ENCODE measurements at regions not wholly inside any gene's neighbourhood (a gene's known extent, or its start where the extent isn't known, plus 50 kb on each side); places are given as distances from the start of the nearest gene placed in this dataset.

GRCh38 chr21:16983420-16983819 is 529.4 kb upstream of the CXADR start:
- TF ChIP-seq, protein P1, sequence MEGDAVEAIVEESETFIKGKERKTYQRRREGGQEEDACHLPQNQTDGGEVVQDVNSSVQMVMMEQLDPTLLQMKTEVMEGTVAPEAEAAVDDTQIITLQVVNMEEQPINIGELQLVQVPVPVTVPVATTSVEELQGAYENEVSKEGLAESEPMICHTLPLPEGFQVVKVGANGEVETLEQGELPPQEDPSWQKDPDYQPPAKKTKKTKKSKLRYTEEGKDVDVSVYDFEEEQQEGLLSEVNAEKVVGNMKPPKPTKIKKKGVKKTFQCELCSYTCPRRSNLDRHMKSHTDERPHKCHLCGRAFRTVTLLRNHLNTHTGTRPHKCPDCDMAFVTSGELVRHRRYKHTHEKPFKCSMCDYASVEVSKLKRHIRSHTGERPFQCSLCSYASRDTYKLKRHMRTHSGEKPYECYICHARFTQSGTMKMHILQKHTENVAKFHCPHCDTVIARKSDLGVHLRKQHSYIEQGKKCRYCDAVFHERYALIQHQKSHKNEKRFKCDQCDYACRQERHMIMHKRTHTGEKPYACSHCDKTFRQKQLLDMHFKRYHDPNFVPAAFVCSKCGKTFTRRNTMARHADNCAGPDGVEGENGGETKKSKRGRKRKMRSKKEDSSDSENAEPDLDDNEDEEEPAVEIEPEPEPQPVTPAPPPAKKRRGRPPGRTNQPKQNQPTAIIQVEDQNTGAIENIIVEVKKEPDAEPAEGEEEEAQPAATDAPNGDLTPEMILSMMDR (IDR thresholded peaks at IDR 0.05; ENCODE audit: insufficient read depth in 1 of 2, low read depth in 1 of 2, low read length in 1 of 2, severe bottlenecking in 1 of 2, unreplicated experiment in 1 of 2): no peak
- Histone ChIP-seq H3K9me3 (no peaks in the 10 kb centered on the region), H3K36me3 (ENCODE audit: control insufficient read depth, insufficient read depth, low read length) (no peaks in the 10 kb centered on the region), H3K4me1 (no peaks in the 10 kb centered on the region), H3K4me3 (ENCODE audit: low read depth, low read length) (no peak overlapping the region), H3K27me3 (replicated peaks; ENCODE audit: control insufficient read depth, insufficient read depth, low read length) (no peaks in the 10 kb centered on the region)
- no TSS peak for BruUV-seq (replicated peaks)
- H3K27me3 Mint-ChIP-seq (ENCODE audit: insufficient read depth, unreplicated experiment): no peaks in the 10 kb centered on the region
- ChIA-PET POLR2A (no interaction called here), CTCF (no interaction called here)
- H3K36me3 Mint-ChIP-seq (ENCODE audit: insufficient read depth, unreplicated experiment): no peaks in the 10 kb centered on the region
- no peak for DNase-seq
- no peaks in the 10 kb centered on the region for H3K4me1 Mint-ChIP-seq (ENCODE audit: low read depth, unreplicated experiment)
- intact Hi-C loops (cut with micrococcal nuclease; ENCODE audit: unreplicated experiment): no loop called here
- no peak overlapping the region for H3K4me3 Mint-ChIP-seq (ENCODE audit: unreplicated experiment)
- H3K9me3 Mint-ChIP-seq (ENCODE audit: unreplicated experiment): no peaks in the 10 kb centered on the region
- no peak overlapping the region for H3K27ac Mint-ChIP-seq (ENCODE audit: unreplicated experiment)

- Mint-ChIP-seq H3K4me3 (ENCODE audit: unreplicated experiment) (no peak overlapping the region), H3K27ac (ENCODE audit: unreplicated experiment) (no peak overlapping the region), H3K9me3 (ENCODE audit: unreplicated experiment) (peaks cover 5% of the 10 kb centered on the region), H3K36me3 (ENCODE audit: insufficient read depth, unreplicated experiment) (no peaks in the 10 kb centered on the region), H3K4me1 (ENCODE audit: low read depth, unreplicated experiment) (no peaks in the 10 kb centered on the region), H3K27me3 (ENCODE audit: insufficient read depth, unreplicated experiment) (peaks cover 7% of the 10 kb centered on the region)
- intact Hi-C loops (cut with micrococcal nuclease; ENCODE audit: unreplicated experiment): no loop called here
- POLR2A ChIA-PET: no interaction called here
- Histone ChIP-seq H3K9me3 (no peaks in the 10 kb centered on the region), H3K4me1 (no peaks in the 10 kb centered on the region), H3K4me3 (ENCODE audit: low read depth, low read length) (no peak overlapping the region), H3K36me3 (ENCODE audit: control insufficient read depth, insufficient read depth, low read length) (no peaks in the 10 kb centered on the region), H3K27me3 (replicated peaks; ENCODE audit: control insufficient read depth, insufficient read depth, low read length) (no peaks in the 10 kb centered on the region)
- BruUV-seq (replicated peaks): no TSS peak
- CTCF ChIA-PET: no interaction called here
- TF ChIP-seq, protein P1 (IDR thresholded peaks at IDR 0.05; ENCODE audit: insufficient read depth in 1 of 2, low read depth in 1 of 2, low read length in 1 of 2, severe bottlenecking in 1 of 2, unreplicated experiment in 1 of 2): no peak
- DNase-seq: no peak
Observed at GRCh38 chr21:16992448-16992847, 520.4 kb upstream of the CXADR start.

GRCh38 chr21:16993416-16994038 is 519.3 kb upstream of the CXADR start:
- peaks cover 5% of the 10 kb centered on the region for H3K9me3 Mint-ChIP-seq (ENCODE audit: unreplicated experiment)
- H3K4me1 Mint-ChIP-seq (ENCODE audit: low read depth, unreplicated experiment): no peaks in the 10 kb centered on the region

More at GRCh38 chr21:16993416-16994038, 519.3 kb upstream of the CXADR start:
- H3K4me3 ChIP-seq (ENCODE audit: low read depth, low read length): no peak overlapping the region
- no peak overlapping the region for H3K4me3 Mint-ChIP-seq (ENCODE audit: unreplicated experiment)
- no peak for DNase-seq
- TF ChIP-seq, protein P1 (IDR thresholded peaks at IDR 0.05; ENCODE audit: insufficient read depth in 1 of 2, low read depth in 1 of 2, low read length in 1 of 2, severe bottlenecking in 1 of 2, unreplicated experiment in 1 of 2): no peak
- H3K27me3 Mint-ChIP-seq (ENCODE audit: insufficient read depth, unreplicated experiment): peaks cover 7% of the 10 kb centered on the region
- no peaks in the 10 kb centered on the region for H3K36me3 Mint-ChIP-seq (ENCODE audit: insufficient read depth, unreplicated experiment)
- ChIA-PET CTCF (no interaction called here), POLR2A (interaction anchor here (0.5 kb wide), 1 partner anchor 204 kb away, joined by 17 read pairs; no protein-coding TSS in a partner anchor)
- BruUV-seq (replicated peaks): no TSS peak
- no peaks in the 10 kb centered on the region for H3K4me1 ChIP-seq
- intact Hi-C loops (cut with micrococcal nuclease; ENCODE audit: unreplicated experiment): no loop called here
- H3K36me3 ChIP-seq (ENCODE audit: control insufficient read depth, insufficient read depth, low read length): no peaks in the 10 kb centered on the region
- H3K9me3 ChIP-seq: no peaks in the 10 kb centered on the region
- no peaks in the 10 kb centered on the region for H3K27me3 ChIP-seq (replicated peaks; ENCODE audit: control insufficient read depth, insufficient read depth, low read length)
- no peak overlapping the region for H3K27ac Mint-ChIP-seq (ENCODE audit: unreplicated experiment)
